ENCODE measurements at regions not wholly inside any gene's neighbourhood (a gene's known extent, or its start where the extent isn't known, plus 50 kb on each side); places are given as distances from the start of the nearest gene placed in this dataset.

GRCh38 chr10:61316676-61317265 lies 136.4 kb downstream of the TMEM26 start:
- TF ChIP-seq CTCF (IDR thresholded peaks at IDR 0.05) (no peak), POLR2A (IDR thresholded peaks at IDR 0.05) (no peak)

All from right lobe of liver (tissue), 4 donors.